OCI-LY3 (cell line): ENCODE measurements at regions not wholly inside any gene's neighbourhood (a gene's known extent, or its start where the extent isn't known, plus 50 kb on each side); places are given as distances from the start of the nearest gene placed in this dataset.

Experiments used
- CTCF ChIP-seq: fragments of 200-600, 300-600 bp; sonication (generic); IDR thresholded peaks from 2 replicates; pipeline ENCODE4 v1.5.1; 2014; ENCODE audit warnings: antibody characterized with exemption, low read length, low read depth
- EZH2phosphoT487 ChIP-seq: fragments of 200-600 bp; shearing (Covaris generic); IDR thresholded peaks from 2 replicates; pipeline ENCODE4 v1.6.1; 2018; ENCODE audit warnings: antibody characterized with exemption, mixed run types, low read depth

GRCh38 chr1:193520472-193520871 lies 334.1 kb upstream of the B3GALT2 start:
- no peak for TF ChIP-seq CTCF
- TF ChIP-seq EZH2phosphoT487 = no peak
